GM13977 (cell line): ENCODE measurements at regions not wholly inside any gene's neighbourhood (a gene's known extent, or its start where the extent isn't known, plus 50 kb on each side); places are given as distances from the start of the nearest gene placed in this dataset.

Source experiments
- DNase-seq: peaks from one replicate; pipeline ENCODE4 v3.0.0; 2012; ENCODE audit warnings: low spot score
- in situ Hi-C: fragments of 300-500 bp; cut with MboI; formaldehyde crosslinking; loops from one replicate; pipeline ENCODE4 v1.12.0; 2022; ENCODE audit warnings: low sequenced_read_pairs, low pct_unique_long_range_greater_than_20kb, mixed read lengths, inconsistent platforms; ENCODE audit not compliant: unreplicated experiment
- TF ChIP-seq, protein P1 (sequence below): IDR thresholded peaks from 2 replicates; pipeline ENCODE4 v1.5.1; 2012; ENCODE audit warnings: mild to moderate bottlenecking, control low read depth; ENCODE audit not compliant: insufficient read depth; ENCODE audit errors: extremely low read depth, missing control alignments

DNA sequence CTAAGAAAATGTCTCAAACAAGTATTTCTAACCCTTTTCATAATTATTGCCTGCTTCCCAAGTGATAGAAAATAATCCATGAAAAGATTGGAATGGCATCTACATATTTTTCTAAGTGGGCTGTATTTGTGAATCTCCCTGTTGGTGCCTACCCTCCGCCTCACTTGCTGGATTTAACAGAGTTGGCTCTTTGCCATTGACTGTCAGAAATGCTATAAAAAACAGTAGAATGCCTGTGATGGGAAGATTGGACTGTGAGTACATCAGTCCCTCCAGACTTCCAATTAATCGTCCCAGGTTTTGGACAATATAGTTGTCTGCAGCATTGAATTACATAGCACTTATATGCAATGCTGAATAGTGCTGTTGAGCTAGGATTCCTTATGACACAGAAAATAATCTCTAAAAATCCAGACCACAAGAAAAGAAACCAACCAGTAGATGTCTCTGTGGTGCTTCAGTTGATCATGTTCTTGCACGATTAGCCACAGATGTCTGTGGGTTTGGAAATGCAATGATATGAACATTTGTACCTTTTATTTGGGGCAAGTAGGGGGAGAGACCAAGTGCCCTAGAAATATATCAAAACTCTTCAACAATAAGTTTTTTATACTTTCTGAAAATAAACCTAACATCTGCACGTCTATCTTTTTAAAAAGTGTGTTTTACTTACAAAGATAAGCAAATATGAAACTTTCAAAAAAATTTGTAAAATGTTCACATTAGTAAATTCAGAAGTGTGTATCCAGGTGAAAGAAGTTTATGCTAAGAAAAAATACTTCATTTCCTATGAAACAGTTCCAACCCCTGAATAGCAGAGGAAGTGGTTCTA is 88.5 kb downstream of the DYNAP start:
- in situ Hi-C loops: loop anchor here (25.0 kb wide), 1 partner anchor 308 kb away; no protein-coding TSS in a partner anchor
- TF ChIP-seq, protein P1, sequence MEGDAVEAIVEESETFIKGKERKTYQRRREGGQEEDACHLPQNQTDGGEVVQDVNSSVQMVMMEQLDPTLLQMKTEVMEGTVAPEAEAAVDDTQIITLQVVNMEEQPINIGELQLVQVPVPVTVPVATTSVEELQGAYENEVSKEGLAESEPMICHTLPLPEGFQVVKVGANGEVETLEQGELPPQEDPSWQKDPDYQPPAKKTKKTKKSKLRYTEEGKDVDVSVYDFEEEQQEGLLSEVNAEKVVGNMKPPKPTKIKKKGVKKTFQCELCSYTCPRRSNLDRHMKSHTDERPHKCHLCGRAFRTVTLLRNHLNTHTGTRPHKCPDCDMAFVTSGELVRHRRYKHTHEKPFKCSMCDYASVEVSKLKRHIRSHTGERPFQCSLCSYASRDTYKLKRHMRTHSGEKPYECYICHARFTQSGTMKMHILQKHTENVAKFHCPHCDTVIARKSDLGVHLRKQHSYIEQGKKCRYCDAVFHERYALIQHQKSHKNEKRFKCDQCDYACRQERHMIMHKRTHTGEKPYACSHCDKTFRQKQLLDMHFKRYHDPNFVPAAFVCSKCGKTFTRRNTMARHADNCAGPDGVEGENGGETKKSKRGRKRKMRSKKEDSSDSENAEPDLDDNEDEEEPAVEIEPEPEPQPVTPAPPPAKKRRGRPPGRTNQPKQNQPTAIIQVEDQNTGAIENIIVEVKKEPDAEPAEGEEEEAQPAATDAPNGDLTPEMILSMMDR: peak; percentile 47
- peak; percentile 52 for DNase-seq

DNA sequence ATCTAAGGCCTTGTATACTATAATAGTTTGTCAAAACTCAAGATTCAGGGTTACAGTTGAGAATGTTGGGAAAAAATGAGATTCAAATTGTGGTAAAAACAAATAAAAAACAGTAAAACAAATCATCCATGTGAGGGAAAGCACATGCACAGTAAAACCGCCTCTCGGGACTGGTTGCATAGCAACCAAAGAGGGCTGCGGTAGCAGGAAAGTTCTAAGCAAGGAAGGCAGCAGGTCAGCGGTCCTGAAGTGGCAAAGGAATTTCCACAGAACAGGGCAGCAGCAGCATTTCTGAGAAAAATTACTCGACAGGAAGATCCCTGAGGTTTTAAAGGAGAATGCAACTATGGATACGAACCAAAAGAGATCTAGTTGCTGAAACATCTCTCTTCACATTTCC is 93.7 kb downstream of the DYNAP start:
- DNase-seq: no peak
- TF ChIP-seq, protein P1: no peak
- in situ Hi-C loops: loop anchor here (25.0 kb wide), 1 partner anchor 303 kb away; no protein-coding TSS in a partner anchor

DNA sequence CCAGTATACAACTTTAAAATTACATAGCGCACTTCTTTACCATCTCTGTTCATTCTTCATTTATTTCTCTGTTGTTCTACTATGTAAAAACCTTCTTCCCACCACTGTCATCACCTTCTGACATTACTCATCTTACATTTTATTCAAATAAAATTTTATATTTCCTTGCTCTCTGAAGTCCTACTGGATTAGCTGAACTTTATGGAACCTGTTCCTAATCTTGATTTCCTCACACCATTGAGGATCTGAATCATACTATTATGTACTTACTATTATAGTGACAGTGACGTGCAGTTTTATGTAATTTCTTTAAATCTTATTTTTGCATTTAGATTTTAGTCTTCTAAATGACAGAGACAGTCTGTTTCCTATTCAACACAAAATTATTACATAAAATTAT is 98.3 kb downstream of the DYNAP start:
- TF ChIP-seq, protein P1: no peak
- no peak for DNase-seq
- in situ Hi-C loops: loop anchor here (25.0 kb wide), 1 partner anchor 298 kb away; no protein-coding TSS in a partner anchor

DNA sequence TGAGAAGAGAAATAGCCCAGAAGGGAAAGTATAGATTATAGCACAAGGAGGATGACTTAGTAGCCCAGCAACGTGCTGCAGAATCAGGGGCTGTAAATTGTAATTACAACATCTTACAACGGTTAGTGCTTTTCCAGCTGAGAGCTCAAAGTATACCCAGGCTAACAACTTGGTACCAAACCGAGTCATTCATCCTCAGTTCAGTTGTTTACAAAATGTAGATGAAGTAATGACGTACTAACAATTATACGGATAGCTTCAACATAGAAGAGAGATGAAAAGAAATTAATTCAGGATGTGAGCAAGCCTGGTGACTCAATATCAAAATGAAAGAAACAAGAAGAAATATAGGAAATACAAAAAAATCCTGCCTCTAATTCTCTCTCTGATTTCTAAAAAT is 99.2 kb downstream of the DYNAP start:
- DNase-seq: no peak
- in situ Hi-C loops: loop anchor here (25.0 kb wide), 1 partner anchor 297 kb away; no protein-coding TSS in a partner anchor
- TF ChIP-seq, protein P1: no peak

DNA sequence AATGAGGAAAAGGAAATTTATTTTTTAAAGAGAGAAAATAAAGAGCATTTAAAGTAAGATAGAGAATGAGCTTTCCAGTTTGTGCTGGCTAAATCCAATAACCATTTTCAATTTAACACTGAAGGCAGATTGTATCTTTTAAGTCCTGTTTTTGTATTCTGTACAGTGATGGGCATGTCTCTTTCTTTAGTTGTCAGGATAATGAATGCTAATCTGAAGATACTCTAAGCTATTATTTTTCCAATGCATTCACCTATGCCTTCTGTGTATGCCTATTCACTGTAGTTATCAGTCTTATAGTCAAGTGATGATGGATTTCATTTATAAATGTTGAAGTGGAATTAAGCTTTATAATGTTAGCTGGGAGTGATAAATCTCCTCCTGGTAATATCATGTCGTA is 101.4 kb downstream of the DYNAP start:
- TF ChIP-seq, protein P1: no peak
- no peak for DNase-seq
- in situ Hi-C loops: loop anchor here (25.0 kb wide), 1 partner anchor 295 kb away; no protein-coding TSS in a partner anchor

DNA sequence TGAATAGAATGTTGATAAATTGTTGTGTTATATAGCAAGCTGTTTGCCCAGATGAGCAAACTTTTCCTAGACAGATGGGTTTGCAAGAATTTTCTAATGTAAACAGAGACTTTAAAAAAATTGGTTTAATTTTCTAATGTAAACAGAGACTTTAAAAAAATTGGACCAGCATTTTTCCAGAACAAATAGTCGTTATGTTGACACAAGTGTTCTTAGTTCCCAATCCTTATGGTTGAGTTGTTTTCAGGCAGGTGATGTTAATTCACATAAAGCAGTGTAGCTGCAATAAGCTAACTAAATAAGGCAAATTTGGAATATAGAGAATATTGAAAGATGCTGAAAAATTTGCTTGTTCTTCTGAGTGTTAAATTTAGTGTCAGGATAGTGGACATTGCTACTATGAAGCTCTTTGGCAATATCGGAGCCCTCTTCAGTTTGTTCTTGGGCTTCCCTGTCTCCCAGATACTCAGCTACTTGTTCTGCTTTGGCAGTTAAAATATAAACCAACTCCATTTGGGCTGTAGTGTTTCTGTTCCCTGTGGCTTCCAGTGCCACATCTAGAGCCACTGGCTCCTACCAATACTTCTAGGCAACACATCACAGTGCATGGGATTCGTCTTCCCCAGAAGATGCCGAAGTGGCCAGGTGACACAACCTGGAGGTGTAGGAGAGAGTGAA is 105.7 kb downstream of the DYNAP start:
- in situ Hi-C loops: loop anchor here (25.0 kb wide), 1 partner anchor 291 kb away; no protein-coding TSS in a partner anchor

More for the DNA sequence above, 105.7 kb downstream of the DYNAP start:
- no peak for DNase-seq
- TF ChIP-seq, protein P1: no peak
